Esophagus squamous epithelium (tissue), 5 donors: ENCODE measurements at regions not wholly inside any gene's neighbourhood (a gene's known extent, or its start where the extent isn't known, plus 50 kb on each side); places are given as distances from the start of the nearest gene placed in this dataset.

Experiments used
- DNase-seq: peaks from one replicate; lab custom pipeline; 2025; lab: John Stamatoyannopoulos, UW
- H3K27ac ChIP-seq, 4 donors: fragments of 200-600 bp; sonication (generic); one replicate each; pipeline ENCODE4 v1.5.1; 2016 to 2019; ENCODE audit warnings: mild to moderate bottlenecking in 1 of 4
- H3K27me3 ChIP-seq, 4 donors: fragments of 200-600 bp; sonication (generic); 1 replicate in 3 of 4; 2 replicates in 1 of 4; pipeline versions ENCODE4 v1.5.1 to v1.6.0; 2017 to 2021; ENCODE audit warnings: antibody characterized with exemption in 1 of 4
- H3K36me3 ChIP-seq, 3 donors: fragments of 200-600 bp; sonication (generic); one replicate each; pipeline ENCODE4 v1.5.1; 2016 to 2019
- H3K4me1 ChIP-seq, 3 donors: fragments of 200-600 bp; sonication (generic); one replicate each; pipeline ENCODE4 v1.5.1; 2017 to 2019
- H3K4me3 ChIP-seq, 4 donors: fragments of 200-600 bp; sonication (generic); 1 replicate in 3 of 4; 2 replicates in 1 of 4; pipeline ENCODE4 v1.5.1; 2016 to 2019; ENCODE audit warnings: mild to moderate bottlenecking in 2 of 4, moderate library complexity in 1 of 4
- H3K9me3 ChIP-seq, 3 donors: fragments of 200-600 bp; sonication (generic); one replicate each; pipeline ENCODE4 v1.5.1; 2016 to 2019
- CTCF ChIP-seq, 6 experiments: fragments of 450-650 bp in 4 of 6; fragments of 200-600 bp in 2 of 6; sonication (generic) in 2 of 6; IDR thresholded peaks; one replicate each; pipeline ENCODE4 v1.5.1; 2016 to 2019; ENCODE audit warnings: antibody characterized with exemption in 6 of 6, mild to moderate bottlenecking in 4 of 6, moderate library complexity in 4 of 6
- POLR2A ChIP-seq, 4 donors: fragments of 450-650 bp; IDR thresholded peaks; one replicate each; pipeline ENCODE4 v1.6.1; 2017; ENCODE audit warnings: antibody characterized with exemption in 4 of 4, mild to moderate bottlenecking in 4 of 4, moderate library complexity in 3 of 4
- WGBS, 2 donors: methylation state at CpG; one replicate each; pipeline ENCODE4 v1.1.5; 2018; 5-methylcytosine and 5-hydroxymethylcytosine counted together
- intact Hi-C: fragments of 100-400 bp; cut with DNase I; formaldehyde crosslinking; loops from one replicate; pipeline ENCODE4 v1.15.0; 2022
- donor health status: DM: yes; HTN: yes; CAD: no.

- intact Hi-C loops = no loop called here
- Histone ChIP-seq H3K36me3 (no peaks in the 10 kb centered on the region), H3K9me3 (no peaks in the 10 kb centered on the region), H3K4me1 (peaks cover 0 to 10% (median 3%) of the 10 kb centered on the region in 3 donors), H3K4me3 (no peak overlapping the region), H3K27me3 (no peaks in the 10 kb centered on the region), H3K27ac (no peak overlapping the region)
- DNase-seq = no peak
- peak in 5 of 6 experiments; percentile 25 to 60 (median 36) for TF ChIP-seq CTCF (IDR thresholded peaks at IDR 0.05)
- TF ChIP-seq POLR2A (IDR thresholded peaks at IDR 0.05) = no peak
- 34 to 41% methylated on average over 8 of the region's 8 CpGs for WGBS, 2 donors
These were observed 94.4 kb upstream of the PLEKHG7 start for GRCh38 chr12:92608151-92609091.

- H3K4me3 ChIP-seq = no peak overlapping the region
- TF ChIP-seq POLR2A (IDR thresholded peaks at IDR 0.05) (no peak), CTCF (IDR thresholded peaks at IDR 0.05) (no peak)
- intact Hi-C loops = no loop called here
These were observed 95.8 kb upstream of the PLEKHG7 start for GRCh38 chr12:92606956-92607355.

GRCh38 chr12:92605621-92606170 lies 97.1 kb upstream of the PLEKHG7 start:
- 48 to 68% methylated on average over 3 of the region's 3 CpGs for WGBS, 2 donors
- peaks cover 0 to 10% (median 3%) of the 10 kb centered on the region in 3 donors for H3K4me1 ChIP-seq

More at GRCh38 chr12:92606956-92607355, 95.8 kb upstream of the PLEKHG7 start:
- no peaks in the 10 kb centered on the region for H3K9me3 ChIP-seq
- no peaks in the 10 kb centered on the region for H3K27me3 ChIP-seq
- DNase-seq = no peak
- no peak overlapping the region for H3K27ac ChIP-seq
- no peaks in the 10 kb centered on the region for H3K36me3 ChIP-seq
- WGBS, 2 donors = 90 to 95% methylated on average over 2 of the region's 2 CpGs
- peaks cover 0 to 10% (median 3%) of the 10 kb centered on the region in 3 donors for H3K4me1 ChIP-seq

GRCh38 chr12:92604786-92605185 lies 98.0 kb upstream of the PLEKHG7 start:
- peaks cover 0 to 10% (median 3%) of the 10 kb centered on the region in 3 donors for H3K4me1 ChIP-seq
- H3K27me3 ChIP-seq = no peaks in the 10 kb centered on the region
- no peak overlapping the region for H3K4me3 ChIP-seq
- peaks cover 0 to 10% (median 2%) of the 10 kb centered on the region in 3 donors for H3K9me3 ChIP-seq
- TF ChIP-seq CTCF (IDR thresholded peaks at IDR 0.05) (no peak), POLR2A (IDR thresholded peaks at IDR 0.05) (no peak)
- H3K36me3 ChIP-seq = no peaks in the 10 kb centered on the region
- intact Hi-C loops = no loop called here
- no peak for DNase-seq
- H3K27ac ChIP-seq = peak overlapping the region in 2 of 4 donors; percentile 14 to 47

More at GRCh38 chr12:92605621-92606170, 97.1 kb upstream of the PLEKHG7 start:
- no peaks in the 10 kb centered on the region for H3K36me3 ChIP-seq
- DNase-seq = no peak
- H3K9me3 ChIP-seq = peaks cover 0 to 1% (median 0%) of the 10 kb centered on the region in 3 donors
- H3K27me3 ChIP-seq = no peaks in the 10 kb centered on the region
- no peak overlapping the region for H3K27ac ChIP-seq
- H3K4me3 ChIP-seq = no peak overlapping the region
- intact Hi-C loops = no loop called here
- TF ChIP-seq POLR2A (IDR thresholded peaks at IDR 0.05) (no peak), CTCF (IDR thresholded peaks at IDR 0.05) (no peak)
